Esophagus squamous epithelium (tissue), 5 donors: ENCODE measurements at regions not wholly inside any gene's neighbourhood (a gene's known extent, or its start where the extent isn't known, plus 50 kb on each side); places are given as distances from the start of the nearest gene placed in this dataset.
A peak's percentile ranks its signal among the peaks of the same experiment; 100 is the strongest.

Experiments
- DNase-seq: peaks from one replicate; lab custom pipeline; 2025; lab: John Stamatoyannopoulos, UW
- H3K27ac ChIP-seq, 4 donors: fragments of 200-600 bp; sonication (generic); one replicate each; pipeline ENCODE4 v1.5.1; 2016 to 2019; ENCODE audit warnings: mild to moderate bottlenecking in 1 of 4
- H3K27me3 ChIP-seq, 4 donors: fragments of 200-600 bp; sonication (generic); 1 replicate in 3 of 4; 2 replicates in 1 of 4; pipeline versions ENCODE4 v1.5.1 to v1.6.0; 2017 to 2021; ENCODE audit warnings: antibody characterized with exemption in 1 of 4
- H3K36me3 ChIP-seq, 3 donors: fragments of 200-600 bp; sonication (generic); one replicate each; pipeline ENCODE4 v1.5.1; 2016 to 2019
- H3K4me1 ChIP-seq, 3 donors: fragments of 200-600 bp; sonication (generic); one replicate each; pipeline ENCODE4 v1.5.1; 2017 to 2019
- H3K4me3 ChIP-seq, 4 donors: fragments of 200-600 bp; sonication (generic); 1 replicate in 3 of 4; 2 replicates in 1 of 4; pipeline ENCODE4 v1.5.1; 2016 to 2019; ENCODE audit warnings: mild to moderate bottlenecking in 2 of 4, moderate library complexity in 1 of 4
- H3K9me3 ChIP-seq, 3 donors: fragments of 200-600 bp; sonication (generic); one replicate each; pipeline ENCODE4 v1.5.1; 2016 to 2019
- CTCF ChIP-seq, 6 experiments: fragments of 450-650 bp in 4 of 6; fragments of 200-600 bp in 2 of 6; sonication (generic) in 2 of 6; IDR thresholded peaks; one replicate each; pipeline ENCODE4 v1.5.1; 2016 to 2019; ENCODE audit warnings: antibody characterized with exemption in 6 of 6, mild to moderate bottlenecking in 4 of 6, moderate library complexity in 4 of 6
- POLR2A ChIP-seq, 4 donors: fragments of 450-650 bp; IDR thresholded peaks; one replicate each; pipeline ENCODE4 v1.6.1; 2017; ENCODE audit warnings: antibody characterized with exemption in 4 of 4, mild to moderate bottlenecking in 4 of 4, moderate library complexity in 3 of 4
- WGBS, 2 donors: methylation state at CpG; one replicate each; pipeline ENCODE4 v1.1.5; 2018; 5-methylcytosine and 5-hydroxymethylcytosine counted together
- intact Hi-C: fragments of 100-400 bp; cut with DNase I; formaldehyde crosslinking; loops from one replicate; pipeline ENCODE4 v1.15.0; 2022
- donor health status: DM: yes; HTN: yes; CAD: no.

- H3K4me1 ChIP-seq: peaks cover 0 to 29% (median 26%) of the 10 kb centered on the region in 3 donors
- H3K27me3 ChIP-seq: no peaks in the 10 kb centered on the region
- no peak overlapping the region for H3K4me3 ChIP-seq
- H3K27ac ChIP-seq: peak overlapping the region in 1 of 4 donors; percentile 51
- WGBS, 2 donors: 41 to 43% methylated on average over 3 of the region's 3 CpGs
- intact Hi-C loops: no loop called here
- DNase-seq: no peak
- no peak for TF ChIP-seq POLR2A (IDR thresholded peaks at IDR 0.05)
- TF ChIP-seq CTCF (IDR thresholded peaks at IDR 0.05): no peak
- H3K36me3 ChIP-seq: no peaks in the 10 kb centered on the region
- no peaks in the 10 kb centered on the region for H3K9me3 ChIP-seq
Measured at GRCh38 chr9:110116543-110116885, 91.4 kb downstream of the C9orf152 start.

GRCh38 chr9:110121170-110121569 is 86.8 kb downstream of the C9orf152 start:
- H3K27me3 ChIP-seq: no peaks in the 10 kb centered on the region
- H3K36me3 ChIP-seq: no peaks in the 10 kb centered on the region
- no peaks in the 10 kb centered on the region for H3K9me3 ChIP-seq
- TF ChIP-seq CTCF (IDR thresholded peaks at IDR 0.05) (no peak), POLR2A (IDR thresholded peaks at IDR 0.05) (no peak)
- no peak for DNase-seq
- H3K4me3 ChIP-seq: no peak overlapping the region
- intact Hi-C loops: no loop called here
- WGBS, 2 donors: 72 to 80% methylated on average over 1 to 2 of the region's 3 CpGs
- H3K4me1 ChIP-seq: peaks cover 2 to 40% (median 22%) of the 10 kb centered on the region in 3 donors
- no peak overlapping the region for H3K27ac ChIP-seq

- Histone ChIP-seq H3K27ac (peak overlapping the region in 1 of 4 donors; percentile 14), H3K36me3 (no peaks in the 10 kb centered on the region), H3K9me3 (no peaks in the 10 kb centered on the region), H3K4me1 (peaks cover 6 to 57% (median 32%) of the 10 kb centered on the region in 3 donors), H3K4me3 (no peak overlapping the region), H3K27me3 (no peaks in the 10 kb centered on the region)
- DNase-seq: no peak
- TF ChIP-seq CTCF (IDR thresholded peaks at IDR 0.05) (no peak), POLR2A (IDR thresholded peaks at IDR 0.05) (no peak)
- intact Hi-C loops: no loop called here
- 75 to 81% methylated on average over 5 of the region's 5 CpGs for WGBS, 2 donors
Measured at GRCh38 chr9:110123341-110124095, 84.4 kb downstream of the C9orf152 start.

- Histone ChIP-seq H3K4me3 (no peak overlapping the region), H3K27ac (peak overlapping the region in 3 of 4 donors; percentile 60 to 86 (median 83)), H3K4me1 (peaks cover 6 to 66% (median 38%) of the 10 kb centered on the region in 3 donors), H3K36me3 (no peaks in the 10 kb centered on the region), H3K9me3 (no peaks in the 10 kb centered on the region), H3K27me3 (no peaks in the 10 kb centered on the region)
- no peak for TF ChIP-seq POLR2A (IDR thresholded peaks at IDR 0.05)
- no peak for TF ChIP-seq CTCF (IDR thresholded peaks at IDR 0.05)
- WGBS, 2 donors: 73 to 82% methylated on average over 2 of the region's 4 CpGs
- intact Hi-C loops: no loop called here
- no peak for DNase-seq
Measured at GRCh38 chr9:110124439-110124838, 83.5 kb downstream of the C9orf152 start.

- Histone ChIP-seq H3K4me1 (peaks cover 6 to 72% (median 38%) of the 10 kb centered on the region in 3 donors), H3K9me3 (no peaks in the 10 kb centered on the region), H3K27me3 (no peaks in the 10 kb centered on the region), H3K36me3 (no peaks in the 10 kb centered on the region), H3K4me3 (peak overlapping the region in 3 of 4 donors; percentile 10 to 56 (median 10)), H3K27ac (peak overlapping the region; percentile 65 to 90 (median 84))
- no peak for TF ChIP-seq CTCF (IDR thresholded peaks at IDR 0.05)
- TF ChIP-seq POLR2A (IDR thresholded peaks at IDR 0.05): peak in 1 of 4 donors; percentile 36
- 39 to 69% methylated on average over 9 to 15 of the region's 16 CpGs for WGBS, 2 donors
- intact Hi-C loops: no loop called here
- DNase-seq: no peak
Measured at GRCh38 chr9:110125207-110125751, 82.7 kb downstream of the C9orf152 start.
